BJ (cell line): ENCODE measurements at regions not wholly inside any gene's neighbourhood (a gene's known extent, or its start where the extent isn't known, plus 50 kb on each side); places are given as distances from the start of the nearest gene placed in this dataset.

Experiments used
- CTCF ChIA-PET: fragments of 350-600 bp; formaldehyde crosslinking; extraction: SDS; loops from one replicate; lab custom pipeline; 2021; ENCODE audit warnings: antibody characterized with exemption, inconsistent platforms; lab: Yijun Ruan, JAX
- POLR2A ChIA-PET: fragments of 300-600 bp; sonication (Branson Sonifier 250); formaldehyde crosslinking; extraction: SDS; loops from one replicate; lab custom pipeline; 2021; ENCODE audit warnings: antibody characterized with exemption; lab: Charles Lee
- DNase-seq: peaks from one replicate; pipeline ENCODE4 v3.0.0-alpha.2; 2011; ENCODE audit warnings: low read depth
- H3K27me3 ChIP-seq: 2 replicates; pipeline ENCODE4 v1.6.0; 2011; ENCODE audit warnings: low read length; ENCODE audit not compliant: control insufficient read depth, insufficient read depth
- H3K36me3 ChIP-seq: 2 replicates; pipeline ENCODE4 v1.5.1; 2011; ENCODE audit warnings: low read length; ENCODE audit not compliant: control insufficient read depth, insufficient read depth
- H3K4me3 ChIP-seq: 2 replicates; pipeline ENCODE4 v1.5.1; 2011; ENCODE audit warnings: low read depth, mild to moderate bottlenecking, control low read depth, low read length
- TF ChIP-seq, protein P1 (sequence below): IDR thresholded peaks from 2 replicates; pipeline ENCODE4 v1.5.1; 2011; ENCODE audit warnings: low read depth, mild to moderate bottlenecking, control low read depth, inconsistent platforms, low read length, moderate library complexity; ENCODE audit not compliant: insufficient read depth

GRCh38 chr7:32275216-32276009 is 205.2 kb upstream of the PDE1C start:
- no peak for DNase-seq
- TF ChIP-seq, protein P1, sequence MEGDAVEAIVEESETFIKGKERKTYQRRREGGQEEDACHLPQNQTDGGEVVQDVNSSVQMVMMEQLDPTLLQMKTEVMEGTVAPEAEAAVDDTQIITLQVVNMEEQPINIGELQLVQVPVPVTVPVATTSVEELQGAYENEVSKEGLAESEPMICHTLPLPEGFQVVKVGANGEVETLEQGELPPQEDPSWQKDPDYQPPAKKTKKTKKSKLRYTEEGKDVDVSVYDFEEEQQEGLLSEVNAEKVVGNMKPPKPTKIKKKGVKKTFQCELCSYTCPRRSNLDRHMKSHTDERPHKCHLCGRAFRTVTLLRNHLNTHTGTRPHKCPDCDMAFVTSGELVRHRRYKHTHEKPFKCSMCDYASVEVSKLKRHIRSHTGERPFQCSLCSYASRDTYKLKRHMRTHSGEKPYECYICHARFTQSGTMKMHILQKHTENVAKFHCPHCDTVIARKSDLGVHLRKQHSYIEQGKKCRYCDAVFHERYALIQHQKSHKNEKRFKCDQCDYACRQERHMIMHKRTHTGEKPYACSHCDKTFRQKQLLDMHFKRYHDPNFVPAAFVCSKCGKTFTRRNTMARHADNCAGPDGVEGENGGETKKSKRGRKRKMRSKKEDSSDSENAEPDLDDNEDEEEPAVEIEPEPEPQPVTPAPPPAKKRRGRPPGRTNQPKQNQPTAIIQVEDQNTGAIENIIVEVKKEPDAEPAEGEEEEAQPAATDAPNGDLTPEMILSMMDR: no peak
- no peaks in the 10 kb centered on the region for H3K36me3 ChIP-seq
- no peaks in the 10 kb centered on the region for H3K27me3 ChIP-seq
- ChIA-PET POLR2A (no interaction called here), CTCF (no interaction called here)
- H3K4me3 ChIP-seq: no peak overlapping the region

- DNase-seq: no peak
- ChIA-PET CTCF (no interaction called here), POLR2A (no interaction called here)
- H3K27me3 ChIP-seq: no peaks in the 10 kb centered on the region
- no peaks in the 10 kb centered on the region for H3K36me3 ChIP-seq
- H3K4me3 ChIP-seq: no peak overlapping the region
- TF ChIP-seq, protein P1: no peak
Observed at GRCh38 chr7:32273297-32273696, 203.1 kb upstream of the PDE1C start.

GRCh38 chr7:32266932-32267475 is 196.8 kb upstream of the PDE1C start:
- Histone ChIP-seq H3K4me3 (no peak overlapping the region), H3K27me3 (no peaks in the 10 kb centered on the region; the same call in 1 of the 2 replicates), H3K36me3 (no peaks in the 10 kb centered on the region)
- TF ChIP-seq, protein P1: no peak
- ChIA-PET POLR2A (no interaction called here), CTCF (no interaction called here)
- no peak for DNase-seq

GRCh38 chr7:32264702-32265284 is 194.6 kb upstream of the PDE1C start:
- DNase-seq: no peak
- ChIA-PET POLR2A (no interaction called here), CTCF (no interaction called here)
- Histone ChIP-seq H3K36me3 (no peaks in the 10 kb centered on the region), H3K27me3 (no peaks in the 10 kb centered on the region; the same call in 1 of the 2 replicates), H3K4me3 (no peak overlapping the region)
- TF ChIP-seq, protein P1: no peak

- ChIA-PET CTCF (no interaction called here), POLR2A (no interaction called here)
- no peak for DNase-seq
- Histone ChIP-seq H3K4me3 (no peak overlapping the region), H3K27me3 (no peaks in the 10 kb centered on the region; the same call in 1 of the 2 replicates), H3K36me3 (no peaks in the 10 kb centered on the region)
- TF ChIP-seq, protein P1: no peak
Observed at GRCh38 chr7:32263611-32264010, 193.4 kb upstream of the PDE1C start.
